ENCODE measurements at regions not wholly inside any gene's neighbourhood (a gene's known extent, or its start where the extent isn't known, plus 50 kb on each side); places are given as distances from the start of the nearest gene placed in this dataset.

DNA sequence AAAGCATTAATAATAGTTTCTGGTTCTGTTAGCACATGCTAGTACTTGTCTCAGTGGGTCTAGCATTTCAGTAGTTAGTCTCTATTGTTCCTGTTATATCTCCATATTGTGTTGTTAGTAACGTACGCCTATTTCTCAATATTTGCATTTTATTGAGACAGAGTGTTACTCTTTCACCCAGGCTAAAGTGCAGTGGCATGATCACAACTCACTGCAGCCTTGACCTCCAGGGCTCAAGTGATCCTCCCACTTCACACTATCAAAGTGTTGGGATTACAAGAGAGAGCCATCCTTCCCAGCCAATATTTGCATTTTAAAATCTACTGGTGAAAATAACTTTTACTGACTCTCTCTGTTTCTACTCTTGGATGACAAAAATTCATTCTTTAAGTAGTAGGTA is 154.6 kb upstream of the PRR20A start:
- TF ChIP-seq, protein P1, sequence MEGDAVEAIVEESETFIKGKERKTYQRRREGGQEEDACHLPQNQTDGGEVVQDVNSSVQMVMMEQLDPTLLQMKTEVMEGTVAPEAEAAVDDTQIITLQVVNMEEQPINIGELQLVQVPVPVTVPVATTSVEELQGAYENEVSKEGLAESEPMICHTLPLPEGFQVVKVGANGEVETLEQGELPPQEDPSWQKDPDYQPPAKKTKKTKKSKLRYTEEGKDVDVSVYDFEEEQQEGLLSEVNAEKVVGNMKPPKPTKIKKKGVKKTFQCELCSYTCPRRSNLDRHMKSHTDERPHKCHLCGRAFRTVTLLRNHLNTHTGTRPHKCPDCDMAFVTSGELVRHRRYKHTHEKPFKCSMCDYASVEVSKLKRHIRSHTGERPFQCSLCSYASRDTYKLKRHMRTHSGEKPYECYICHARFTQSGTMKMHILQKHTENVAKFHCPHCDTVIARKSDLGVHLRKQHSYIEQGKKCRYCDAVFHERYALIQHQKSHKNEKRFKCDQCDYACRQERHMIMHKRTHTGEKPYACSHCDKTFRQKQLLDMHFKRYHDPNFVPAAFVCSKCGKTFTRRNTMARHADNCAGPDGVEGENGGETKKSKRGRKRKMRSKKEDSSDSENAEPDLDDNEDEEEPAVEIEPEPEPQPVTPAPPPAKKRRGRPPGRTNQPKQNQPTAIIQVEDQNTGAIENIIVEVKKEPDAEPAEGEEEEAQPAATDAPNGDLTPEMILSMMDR (IDR thresholded peaks at IDR 0.05; ENCODE audit: low read depth, low read length, missing input control) = no peak
- TF ChIP-seq YY1 (IDR thresholded peaks at IDR 0.05) (peak; percentile 83), TAF1 (conservative IDR thresholded peaks at IDR 0.05) (no peak), RAD21 (IDR thresholded peaks at IDR 0.05) (peak; percentile 39 to 67), SP1 (IDR thresholded peaks at IDR 0.05) (peak; percentile 85), GABPA (IDR thresholded peaks at IDR 0.05 in 1 of 2, conservative IDR thresholded peaks at IDR 0.05 in 1 of 2) (peak in 1 of 2 donors; percentile 20), RXRA (IDR thresholded peaks at IDR 0.05) (peak; percentile 86 to 92), FOXA1 (IDR thresholded peaks at IDR 0.05) (no peak), JUND (IDR thresholded peaks at IDR 0.05) (peak; percentile 48 to 72), NR2F2 (IDR thresholded peaks at IDR 0.05) (peak; percentile 81), EGR1 (IDR thresholded peaks at IDR 0.05; ENCODE audit: low read depth in 2 of 2) (peak in 1 of 2 donors; percentile 61)
- TF ChIP-seq, protein P2, sequence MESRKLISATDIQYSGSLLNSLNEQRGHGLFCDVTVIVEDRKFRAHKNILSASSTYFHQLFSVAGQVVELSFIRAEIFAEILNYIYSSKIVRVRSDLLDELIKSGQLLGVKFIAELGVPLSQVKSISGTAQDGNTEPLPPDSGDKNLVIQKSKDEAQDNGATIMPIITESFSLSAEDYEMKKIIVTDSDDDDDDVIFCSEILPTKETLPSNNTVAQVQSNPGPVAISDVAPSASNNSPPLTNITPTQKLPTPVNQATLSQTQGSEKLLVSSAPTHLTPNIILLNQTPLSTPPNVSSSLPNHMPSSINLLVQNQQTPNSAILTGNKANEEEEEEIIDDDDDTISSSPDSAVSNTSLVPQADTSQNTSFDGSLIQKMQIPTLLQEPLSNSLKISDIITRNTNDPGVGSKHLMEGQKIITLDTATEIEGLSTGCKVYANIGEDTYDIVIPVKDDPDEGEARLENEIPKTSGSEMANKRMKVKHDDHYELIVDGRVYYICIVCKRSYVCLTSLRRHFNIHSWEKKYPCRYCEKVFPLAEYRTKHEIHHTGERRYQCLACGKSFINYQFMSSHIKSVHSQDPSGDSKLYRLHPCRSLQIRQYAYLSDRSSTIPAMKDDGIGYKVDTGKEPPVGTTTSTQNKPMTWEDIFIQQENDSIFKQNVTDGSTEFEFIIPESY (IDR thresholded peaks at IDR 0.05) = peak; percentile 89
- TF ChIP-seq, protein P3, sequence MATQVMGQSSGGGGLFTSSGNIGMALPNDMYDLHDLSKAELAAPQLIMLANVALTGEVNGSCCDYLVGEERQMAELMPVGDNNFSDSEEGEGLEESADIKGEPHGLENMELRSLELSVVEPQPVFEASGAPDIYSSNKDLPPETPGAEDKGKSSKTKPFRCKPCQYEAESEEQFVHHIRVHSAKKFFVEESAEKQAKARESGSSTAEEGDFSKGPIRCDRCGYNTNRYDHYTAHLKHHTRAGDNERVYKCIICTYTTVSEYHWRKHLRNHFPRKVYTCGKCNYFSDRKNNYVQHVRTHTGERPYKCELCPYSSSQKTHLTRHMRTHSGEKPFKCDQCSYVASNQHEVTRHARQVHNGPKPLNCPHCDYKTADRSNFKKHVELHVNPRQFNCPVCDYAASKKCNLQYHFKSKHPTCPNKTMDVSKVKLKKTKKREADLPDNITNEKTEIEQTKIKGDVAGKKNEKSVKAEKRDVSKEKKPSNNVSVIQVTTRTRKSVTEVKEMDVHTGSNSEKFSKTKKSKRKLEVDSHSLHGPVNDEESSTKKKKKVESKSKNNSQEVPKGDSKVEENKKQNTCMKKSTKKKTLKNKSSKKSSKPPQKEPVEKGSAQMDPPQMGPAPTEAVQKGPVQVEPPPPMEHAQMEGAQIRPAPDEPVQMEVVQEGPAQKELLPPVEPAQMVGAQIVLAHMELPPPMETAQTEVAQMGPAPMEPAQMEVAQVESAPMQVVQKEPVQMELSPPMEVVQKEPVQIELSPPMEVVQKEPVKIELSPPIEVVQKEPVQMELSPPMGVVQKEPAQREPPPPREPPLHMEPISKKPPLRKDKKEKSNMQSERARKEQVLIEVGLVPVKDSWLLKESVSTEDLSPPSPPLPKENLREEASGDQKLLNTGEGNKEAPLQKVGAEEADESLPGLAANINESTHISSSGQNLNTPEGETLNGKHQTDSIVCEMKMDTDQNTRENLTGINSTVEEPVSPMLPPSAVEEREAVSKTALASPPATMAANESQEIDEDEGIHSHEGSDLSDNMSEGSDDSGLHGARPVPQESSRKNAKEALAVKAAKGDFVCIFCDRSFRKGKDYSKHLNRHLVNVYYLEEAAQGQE (IDR thresholded peaks at IDR 0.05) = peak; percentile 82
- TF ChIP-seq, protein P4, sequence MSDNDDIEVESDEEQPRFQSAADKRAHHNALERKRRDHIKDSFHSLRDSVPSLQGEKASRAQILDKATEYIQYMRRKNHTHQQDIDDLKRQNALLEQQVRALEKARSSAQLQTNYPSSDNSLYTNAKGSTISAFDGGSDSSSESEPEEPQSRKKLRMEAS (IDR thresholded peaks at IDR 0.05) = peak; percentile 73
